NAMALWA (cell line): ENCODE measurements at regions not wholly inside any gene's neighbourhood (a gene's known extent, or its start where the extent isn't known, plus 50 kb on each side); places are given as distances from the start of the nearest gene placed in this dataset.
"Not testable (repeated sequence)": the region's sequence is repeated elsewhere in the genome, so short reads cannot be mapped to it uniquely, and the experiment has no call there.

Source experiments
- DNase-seq: peaks from one replicate; pipeline ENCODE4 v3.0.0-alpha.2; 2015; ENCODE audit warnings: low spot score

- no peak for DNase-seq
Measured at GRCh38 chr2:194526121-194526520, 1130.9 kb upstream of the SLC39A10 start.

GRCh38 chr2:194514281-194514680 is 1142.7 kb upstream of the SLC39A10 start:
- no peak for DNase-seq

- DNase-seq: not testable (repeated sequence)
Measured at GRCh38 chr2:194511070-194511469, 1146.0 kb upstream of the SLC39A10 start.

GRCh38 chr2:194504876-194505275 is 1152.2 kb upstream of the SLC39A10 start:
- DNase-seq: not testable (repeated sequence)

- no peak for DNase-seq
Measured at GRCh38 chr2:194495046-194495445, 1162.0 kb upstream of the SLC39A10 start.

- DNase-seq: no peak
Measured at GRCh38 chr2:194494401-194494800, 1162.6 kb upstream of the SLC39A10 start.

- DNase-seq: no peak
Measured at GRCh38 chr2:194491409-194492115, 1165.5 kb upstream of the SLC39A10 start.

- no peak for DNase-seq
Measured at GRCh38 chr2:194486326-194486725, 1170.7 kb upstream of the SLC39A10 start.

- no peak for DNase-seq
Measured at GRCh38 chr2:194483041-194483440, 1174.0 kb upstream of the SLC39A10 start.

- DNase-seq: no peak
Measured at GRCh38 chr2:194465641-194466040, 1191.4 kb upstream of the SLC39A10 start.

- DNase-seq: no peak
Measured at GRCh38 chr2:194464964-194465638, 1191.9 kb upstream of the SLC39A10 start.

- DNase-seq: not testable (repeated sequence)
Measured at GRCh38 chr2:194462883-194463282, 1194.1 kb upstream of the SLC39A10 start.

- DNase-seq: no peak
Measured at GRCh38 chr2:194455358-194455757, 1201.7 kb upstream of the SLC39A10 start.

GRCh38 chr2:194452504-194452903 is 1204.5 kb upstream of the SLC39A10 start:
- no peak for DNase-seq

GRCh38 chr2:194445226-194445625 is 1211.8 kb upstream of the SLC39A10 start:
- DNase-seq: no peak

GRCh38 chr2:194443926-194444325 is 1213.1 kb upstream of the SLC39A10 start:
- no peak for DNase-seq

- no peak for DNase-seq
Measured at GRCh38 chr2:194424683-194425209, 1232.3 kb upstream of the SLC39A10 start.

- no peak for DNase-seq
Measured at GRCh38 chr2:194411221-194411620, 1245.8 kb upstream of the SLC39A10 start.

- no peak for DNase-seq
Measured at GRCh38 chr2:194395818-194396217, 1261.2 kb upstream of the SLC39A10 start.

GRCh38 chr2:194385376-194385775 is 1271.7 kb upstream of the SLC39A10 start:
- no peak for DNase-seq

- DNase-seq: peak; percentile 23
Measured at GRCh38 chr2:194383401-194383800, 1273.6 kb upstream of the SLC39A10 start.

GRCh38 chr2:194382221-194382620 is 1274.8 kb upstream of the SLC39A10 start:
- DNase-seq: no peak

- no peak for DNase-seq
Measured at GRCh38 chr2:194380011-194380410, 1277.0 kb upstream of the SLC39A10 start.
